ENCODE measurements at regions not wholly inside any gene's neighbourhood (a gene's known extent, or its start where the extent isn't known, plus 50 kb on each side); places are given as distances from the start of the nearest gene placed in this dataset.

DNA sequence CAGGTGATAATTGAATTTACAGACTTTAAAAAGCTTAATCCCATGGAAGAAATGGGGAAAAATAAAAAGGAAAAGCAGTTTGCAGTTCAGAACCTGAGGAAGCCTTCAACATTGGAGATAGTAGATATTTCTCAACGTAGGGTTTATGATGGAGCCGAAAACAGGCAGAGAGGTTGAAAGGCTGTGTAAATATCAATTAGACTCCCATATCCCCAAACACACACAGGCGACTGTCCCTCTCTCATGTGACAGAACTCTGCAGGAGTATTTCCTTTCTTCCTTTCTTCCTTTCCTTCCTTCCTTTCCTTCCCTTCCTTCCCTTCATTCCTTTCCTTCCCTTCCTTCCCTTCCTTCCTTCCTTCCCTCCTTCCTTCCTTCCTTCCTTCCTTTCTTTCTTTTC lies 406.5 kb downstream of the LPIN1 start:
- TF ChIP-seq EZH2 (IDR thresholded peaks at IDR 0.05; ENCODE audit: borderline replicate concordance, low read depth, low read length, severe bottlenecking): no peak
- TF ChIP-seq, protein P1, sequence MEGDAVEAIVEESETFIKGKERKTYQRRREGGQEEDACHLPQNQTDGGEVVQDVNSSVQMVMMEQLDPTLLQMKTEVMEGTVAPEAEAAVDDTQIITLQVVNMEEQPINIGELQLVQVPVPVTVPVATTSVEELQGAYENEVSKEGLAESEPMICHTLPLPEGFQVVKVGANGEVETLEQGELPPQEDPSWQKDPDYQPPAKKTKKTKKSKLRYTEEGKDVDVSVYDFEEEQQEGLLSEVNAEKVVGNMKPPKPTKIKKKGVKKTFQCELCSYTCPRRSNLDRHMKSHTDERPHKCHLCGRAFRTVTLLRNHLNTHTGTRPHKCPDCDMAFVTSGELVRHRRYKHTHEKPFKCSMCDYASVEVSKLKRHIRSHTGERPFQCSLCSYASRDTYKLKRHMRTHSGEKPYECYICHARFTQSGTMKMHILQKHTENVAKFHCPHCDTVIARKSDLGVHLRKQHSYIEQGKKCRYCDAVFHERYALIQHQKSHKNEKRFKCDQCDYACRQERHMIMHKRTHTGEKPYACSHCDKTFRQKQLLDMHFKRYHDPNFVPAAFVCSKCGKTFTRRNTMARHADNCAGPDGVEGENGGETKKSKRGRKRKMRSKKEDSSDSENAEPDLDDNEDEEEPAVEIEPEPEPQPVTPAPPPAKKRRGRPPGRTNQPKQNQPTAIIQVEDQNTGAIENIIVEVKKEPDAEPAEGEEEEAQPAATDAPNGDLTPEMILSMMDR (IDR thresholded peaks at IDR 0.05; ENCODE audit: borderline replicate concordance, extremely low read depth, low read length, poor library complexity, severe bottlenecking): no peak
